A549 (cell line): ENCODE measurements at regions not wholly inside any gene's neighbourhood (a gene's known extent, or its start where the extent isn't known, plus 50 kb on each side); places are given as distances from the start of the nearest gene placed in this dataset.

Source experiments
- CEBPB ChIP-seq, 2 experiments: fragments of >200 bp in 1 of 2; sonication (Bioruptor Twin) in 1 of 2; formaldehyde crosslinking in 1 of 2; IDR thresholded peaks; 2 replicates each; pipeline ENCODE4 v1.6.1; 2012 to 2016
- CHD2 ChIP-seq: fragments of 150-350 bp; IDR thresholded peaks from 2 replicates; pipeline ENCODE4 v1.6.1; 2014; ENCODE audit warnings: low read length; ENCODE audit not compliant: partially characterized antibody
- HDAC2 ChIP-seq: fragments of 200-600 bp; sonication (generic); IDR thresholded peaks from 2 replicates; pipeline ENCODE4 v1.6.1; 2016
- MYC ChIP-seq: IDR thresholded peaks from 2 replicates; pipeline ENCODE4 v1.6.1; 2012; ENCODE audit warnings: mild to moderate bottlenecking, inconsistent platforms, low read length, improper control_type of control experiment, borderline replicate concordance
- POLR2A ChIP-seq: IDR thresholded peaks from 2 replicates; pipeline ENCODE4 v1.6.1; 2012; ENCODE audit warnings: mild to moderate bottlenecking, low read length
- POLR2AphosphoS2 ChIP-seq: conservative IDR thresholded peaks from 2 replicates; pipeline ENCODE4 v1.6.1; 2012; ENCODE audit warnings: low read length, improper control_type of control experiment, inconsistent platforms
- RAD21 ChIP-seq, 2 experiments: fragments of >200 bp in 1 of 2; sonication (Bioruptor Twin) in 1 of 2; formaldehyde crosslinking in 1 of 2; IDR thresholded peaks in 1 of 2; conservative IDR thresholded peaks in 1 of 2; 2 replicates in 1 of 2; 3 replicates in 1 of 2; pipeline ENCODE4 v1.6.1; 2012 to 2018; ENCODE audit warnings: inconsistent platforms in 1 of 2
- SMC3 ChIP-seq: fragments of >200 bp; sonication (Bioruptor Twin); formaldehyde crosslinking; IDR thresholded peaks from 3 replicates; pipeline ENCODE4 v1.6.1; 2018; ENCODE audit warnings: inconsistent platforms
- TF ChIP-seq, protein P1 (sequence below): fragments of >200 bp; sonication (Bioruptor Twin); formaldehyde crosslinking; IDR thresholded peaks from 3 replicates; pipeline ENCODE4 v1.5.1; 2016

DNA sequence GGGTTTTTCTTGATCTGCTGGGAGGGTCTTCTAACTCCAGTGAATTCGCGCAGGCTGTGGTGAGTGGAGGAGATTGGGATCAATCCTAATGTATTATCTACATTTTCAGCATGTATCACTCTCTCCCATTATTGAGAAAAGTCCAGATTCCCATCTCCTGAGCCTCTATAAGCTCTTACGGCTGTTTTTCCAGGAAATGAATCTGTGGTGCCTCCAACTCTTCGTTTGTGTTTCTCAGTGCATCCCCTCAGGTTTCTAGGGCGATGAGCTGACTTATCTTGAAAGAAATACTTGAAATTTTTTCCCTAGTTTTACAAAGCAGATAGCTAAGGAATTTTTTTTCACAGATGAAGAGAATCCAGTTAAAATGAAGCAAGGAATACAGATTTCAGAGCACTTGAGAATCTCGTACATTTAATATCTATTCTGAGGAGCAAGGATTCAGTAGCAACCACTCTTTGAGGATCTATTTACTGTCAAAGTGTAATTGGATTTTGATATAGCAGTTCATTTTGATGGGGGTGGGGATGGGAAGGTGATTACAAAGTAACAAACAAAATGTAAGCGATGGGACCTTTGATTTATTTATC, 138.7 kb downstream of the BRMS1L start:
- no peak for TF ChIP-seq RAD21 (conservative IDR thresholded peaks at IDR 0.05 in 1 of 2, IDR thresholded peaks at IDR 0.05 in 1 of 2)
- no peak for TF ChIP-seq POLR2A
- TF ChIP-seq, protein P1, sequence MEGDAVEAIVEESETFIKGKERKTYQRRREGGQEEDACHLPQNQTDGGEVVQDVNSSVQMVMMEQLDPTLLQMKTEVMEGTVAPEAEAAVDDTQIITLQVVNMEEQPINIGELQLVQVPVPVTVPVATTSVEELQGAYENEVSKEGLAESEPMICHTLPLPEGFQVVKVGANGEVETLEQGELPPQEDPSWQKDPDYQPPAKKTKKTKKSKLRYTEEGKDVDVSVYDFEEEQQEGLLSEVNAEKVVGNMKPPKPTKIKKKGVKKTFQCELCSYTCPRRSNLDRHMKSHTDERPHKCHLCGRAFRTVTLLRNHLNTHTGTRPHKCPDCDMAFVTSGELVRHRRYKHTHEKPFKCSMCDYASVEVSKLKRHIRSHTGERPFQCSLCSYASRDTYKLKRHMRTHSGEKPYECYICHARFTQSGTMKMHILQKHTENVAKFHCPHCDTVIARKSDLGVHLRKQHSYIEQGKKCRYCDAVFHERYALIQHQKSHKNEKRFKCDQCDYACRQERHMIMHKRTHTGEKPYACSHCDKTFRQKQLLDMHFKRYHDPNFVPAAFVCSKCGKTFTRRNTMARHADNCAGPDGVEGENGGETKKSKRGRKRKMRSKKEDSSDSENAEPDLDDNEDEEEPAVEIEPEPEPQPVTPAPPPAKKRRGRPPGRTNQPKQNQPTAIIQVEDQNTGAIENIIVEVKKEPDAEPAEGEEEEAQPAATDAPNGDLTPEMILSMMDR, result no peak
- TF ChIP-seq SMC3, result no peak
- TF ChIP-seq CEBPB (IDR thresholded peaks at IDR 0.05), result no peak
- TF ChIP-seq CHD2, result no peak
- TF ChIP-seq POLR2AphosphoS2, result no peak
- no peak for TF ChIP-seq MYC
- no peak for TF ChIP-seq HDAC2
